Fibroblast of gingiva (primary cell): ENCODE measurements at regions not wholly inside any gene's neighbourhood (a gene's known extent, or its start where the extent isn't known, plus 50 kb on each side); places are given as distances from the start of the nearest gene placed in this dataset.
A peak's percentile ranks its signal among the peaks of the same experiment; 100 is the strongest.
"Not testable (repeated sequence)": the region's sequence is repeated elsewhere in the genome, so short reads cannot be mapped to it uniquely, and the experiment has no call there.

ENCODE experiments used
- DNase-seq: peaks from one replicate; pipeline ENCODE4 v3.0.0-alpha.2; 2011; ENCODE audit warnings: low read depth

GRCh38 chr7:39825401-39825980, 124.6 kb upstream of the CDK13 start:
- no peak for DNase-seq

GRCh38 chr7:39826166-39826565, 123.9 kb upstream of the CDK13 start:
- DNase-seq, result no peak

- DNase-seq, result no peak
Observed at GRCh38 chr7:39827571-39827970, 122.5 kb upstream of the CDK13 start.

- DNase-seq, result no peak
Observed at GRCh38 chr7:39829028-39829427, 121.0 kb upstream of the CDK13 start.

GRCh38 chr7:39832519-39833085, 117.5 kb upstream of the CDK13 start:
- DNase-seq, result no peak

GRCh38 chr7:39833180-39833799, 116.8 kb upstream of the CDK13 start:
- peak; percentile 23 for DNase-seq

GRCh38 chr7:39833865-39834634, 116.0 kb upstream of the CDK13 start:
- DNase-seq, result not testable (repeated sequence)

GRCh38 chr7:39838326-39838725, 111.7 kb upstream of the CDK13 start:
- DNase-seq, result no peak

- DNase-seq, result no peak
Observed at GRCh38 chr7:39845006-39845405, 105.0 kb upstream of the CDK13 start.

- peak; percentile 3 for DNase-seq
Observed at GRCh38 chr7:39847227-39847626, 102.8 kb upstream of the CDK13 start.

- no peak for DNase-seq
Observed at GRCh38 chr7:39851466-39852045, 98.5 kb upstream of the CDK13 start.

- DNase-seq, result not testable (repeated sequence)
Observed at GRCh38 chr7:39854616-39855324, 95.3 kb upstream of the CDK13 start.

GRCh38 chr7:39855325-39855674, 94.8 kb upstream of the CDK13 start:
- DNase-seq, result no peak

- not testable (repeated sequence) for DNase-seq
Observed at GRCh38 chr7:39863675-39864322, 86.3 kb upstream of the CDK13 start.

- DNase-seq, result not testable (repeated sequence)
Observed at GRCh38 chr7:39869888-39870522, 80.1 kb upstream of the CDK13 start.

- not testable (repeated sequence) for DNase-seq
Observed at GRCh38 chr7:39871610-39872009, 78.4 kb upstream of the CDK13 start.

- peak; percentile 77 for DNase-seq
Observed at GRCh38 chr7:39880556-39880955, 69.5 kb upstream of the CDK13 start.

GRCh38 chr7:39882148-39882784, 67.8 kb upstream of the CDK13 start:
- no peak for DNase-seq

- DNase-seq, result peak; percentile 52
Observed at GRCh38 chr7:39883812-39884390, 66.2 kb upstream of the CDK13 start.
